NCI-H1417 (cell line): ENCODE measurements at regions not wholly inside any gene's neighbourhood (a gene's known extent, or its start where the extent isn't known, plus 50 kb on each side); places are given as distances from the start of the nearest gene placed in this dataset.

Experiments used
- DNase-seq, 3 experiments: peaks; one replicate each; lab custom pipeline; 2025; lab: John Stamatoyannopoulos, UW

- DNase-seq = no peak
These were observed 297.6 kb downstream of the GPAM start for GRCh38 chr10:111885919-111886318.

- DNase-seq = no peak
These were observed 296.3 kb downstream of the GPAM start for GRCh38 chr10:111887266-111887665.

- no peak for DNase-seq
These were observed 293.5 kb downstream of the GPAM start for GRCh38 chr10:111890046-111890445.

GRCh38 chr10:111916011-111916410 is 267.6 kb downstream of the GPAM start:
- no peak for DNase-seq

GRCh38 chr10:111921821-111922220 is 261.7 kb downstream of the GPAM start:
- no peak for DNase-seq

GRCh38 chr10:111923032-111923431 is 260.5 kb downstream of the GPAM start:
- no peak for DNase-seq

GRCh38 chr10:111926286-111926685 is 257.3 kb downstream of the GPAM start:
- no peak for DNase-seq

- no peak for DNase-seq
These were observed 249.6 kb downstream of the GPAM start for GRCh38 chr10:111933937-111934336.

- DNase-seq = no peak
These were observed 248.6 kb downstream of the GPAM start for GRCh38 chr10:111934931-111935330.

- DNase-seq = no peak
These were observed 247.4 kb downstream of the GPAM start for GRCh38 chr10:111936143-111936542.

GRCh38 chr10:111944331-111944730 is 239.2 kb downstream of the GPAM start:
- DNase-seq = no peak

- DNase-seq = no peak
These were observed 229.6 kb downstream of the GPAM start for GRCh38 chr10:111953949-111954348.

GRCh38 chr10:111954386-111954785 is 229.2 kb downstream of the GPAM start:
- DNase-seq = no peak

- DNase-seq = no peak
These were observed 226.7 kb downstream of the GPAM start for GRCh38 chr10:111956841-111957240.

- DNase-seq = no peak
These were observed 220.6 kb downstream of the GPAM start for GRCh38 chr10:111962951-111963350.

- DNase-seq = no peak
These were observed 216.4 kb downstream of the GPAM start for GRCh38 chr10:111967116-111967515.

GRCh38 chr10:111967547-111967946 is 216.0 kb downstream of the GPAM start:
- no peak for DNase-seq

GRCh38 chr10:111968647-111969046 is 214.9 kb downstream of the GPAM start:
- no peak for DNase-seq

- no peak for DNase-seq
These were observed 213.5 kb downstream of the GPAM start for GRCh38 chr10:111970111-111970510.

- no peak for DNase-seq
These were observed 211.5 kb downstream of the GPAM start for GRCh38 chr10:111972109-111972508.

- DNase-seq = no peak
These were observed 210.3 kb downstream of the GPAM start for GRCh38 chr10:111973306-111973705.

- DNase-seq = no peak
These were observed 209.7 kb downstream of the GPAM start for GRCh38 chr10:111973826-111974225.

GRCh38 chr10:111974325-111974724 is 209.2 kb downstream of the GPAM start:
- no peak for DNase-seq

GRCh38 chr10:111976557-111976956 is 207.0 kb downstream of the GPAM start:
- DNase-seq = no peak

GRCh38 chr10:111984057-111984456 is 199.5 kb downstream of the GPAM start:
- DNase-seq = no peak
